Neural progenitor cell (in vitro differentiated cells): ENCODE measurements at regions not wholly inside any gene's neighbourhood (a gene's known extent, or its start where the extent isn't known, plus 50 kb on each side); places are given as distances from the start of the nearest gene placed in this dataset.

Experiments
- DNase-seq: peaks from one replicate; pipeline ENCODE4 v3.0.0-alpha.2; 2016; ENCODE audit warnings: low spot score
- H2AFZ ChIP-seq: fragments of 200-600 bp; sonication (generic); replicated peaks from 2 replicates; pipeline ENCODE4 v1.6.1; 2016; ENCODE audit warnings: antibody characterized with exemption
- H3F3A ChIP-seq: fragments of 200-600 bp; sonication (generic); 2 replicates; pipeline ENCODE4 v1.6.1; 2016; ENCODE audit warnings: antibody characterized with exemption, low read depth
- H3K27ac ChIP-seq: fragments of 200-600 bp; sonication (generic); 2 replicates; pipeline ENCODE4 v1.5.1; 2016; ENCODE audit warnings: mild to moderate bottlenecking
- H3K27me3 ChIP-seq: fragments of 200-600 bp; sonication (generic); 2 replicates; pipeline ENCODE4 v1.6.1; 2016; ENCODE audit warnings: mild to moderate bottlenecking, moderate library complexity
- H3K36me3 ChIP-seq: fragments of 200-600 bp; sonication (generic); 2 replicates; pipeline ENCODE4 v1.5.1; 2016
- H3K4me1 ChIP-seq: fragments of 200-600 bp; sonication (generic); 2 replicates; pipeline ENCODE4 v1.6.1; 2016; ENCODE audit warnings: mixed run types
- H3K4me2 ChIP-seq: fragments of 200-600 bp; sonication (generic); 2 replicates; pipeline ENCODE4 v1.6.1; 2016
- H3K4me3 ChIP-seq: fragments of 200-600 bp; sonication (generic); 2 replicates; pipeline ENCODE4 v1.5.1; 2016
- H3K79me2 ChIP-seq: fragments of 200-600 bp; sonication (generic); 2 replicates; pipeline ENCODE4 v1.6.1; 2016; ENCODE audit warnings: low read depth
- H3K9ac ChIP-seq: fragments of 200-600 bp; sonication (generic); 2 replicates; pipeline ENCODE4 v1.6.1; 2016
- H3K9me3 ChIP-seq: fragments of 200-600 bp; sonication (generic); 2 replicates; pipeline ENCODE4 v1.5.1; 2016; ENCODE audit warnings: low read depth
- H4K20me1 ChIP-seq: fragments of 200-600 bp; sonication (generic); 2 replicates; pipeline ENCODE4 v1.6.1; 2016; ENCODE audit warnings: low read depth
- H3K27ac Mint-ChIP-seq: 3 replicates; pipeline ENCODE4 v1.8.0; 2021; ENCODE audit warnings: mixed read lengths
- H3K27me3 Mint-ChIP-seq: 2 replicates; pipeline ENCODE4 v1.8.0; 2022; ENCODE audit warnings: low read depth, mild to moderate bottlenecking, inconsistent platforms, moderate library complexity, mixed read lengths; ENCODE audit not compliant: insufficient read depth
- H3K36me3 Mint-ChIP-seq: 3 replicates; pipeline ENCODE4 v1.8.0; 2021; ENCODE audit warnings: mixed read lengths
- H3K4me1 Mint-ChIP-seq: 3 replicates; pipeline ENCODE4 v1.8.0; 2021; ENCODE audit warnings: mixed read lengths
- H3K4me3 Mint-ChIP-seq: 3 replicates; pipeline ENCODE4 v1.8.0; 2021; ENCODE audit warnings: mild to moderate bottlenecking, moderate library complexity, mixed read lengths
- H3K9me3 Mint-ChIP-seq: 3 replicates; pipeline ENCODE4 v1.8.0; 2020; ENCODE audit warnings: mixed read lengths
- EZH2 ChIP-seq: fragments of 200-600 bp; sonication (generic); IDR thresholded peaks from 2 replicates; pipeline ENCODE4 v1.6.1; 2017; ENCODE audit warnings: antibody characterized with exemption, mild to moderate bottlenecking, moderate library complexity
- EZH2phosphoT487 ChIP-seq: fragments of 200-600 bp; sonication (generic); IDR thresholded peaks from 2 replicates; pipeline ENCODE4 v1.6.1; 2017; ENCODE audit warnings: antibody characterized with exemption
- TF ChIP-seq, protein P1 (sequence below): fragments of 200-600 bp; sonication (generic); IDR thresholded peaks from 2 replicates; pipeline ENCODE4 v1.5.1; 2017; ENCODE audit warnings: antibody characterized with exemption, mild to moderate bottlenecking

- Mint-ChIP-seq H3K4me3 (peak overlapping the region; percentile 64), H3K27me3 (peaks cover 7% of the 10 kb centered on the region), H3K9me3 (peaks cover 4% of the 10 kb centered on the region), H3K27ac (peak overlapping the region; percentile 89), H3K36me3 (no peaks in the 10 kb centered on the region), H3K4me1 (peaks cover 58% of the 10 kb centered on the region)
- H4K20me1 ChIP-seq = no peaks in the 10 kb centered on the region
- peaks cover 36% of the 10 kb centered on the region for H3K4me1 ChIP-seq
- H3K9ac ChIP-seq = no peak overlapping the region
- H3K9me3 ChIP-seq = no peaks in the 10 kb centered on the region
- H3K79me2 ChIP-seq = no peaks in the 10 kb centered on the region
- no peaks in the 10 kb centered on the region for H3K27me3 ChIP-seq
- peak overlapping the region; percentile 8 for H2AFZ ChIP-seq
- DNase-seq = peak; percentile 85
- TF ChIP-seq EZH2phosphoT487 = no peak
- TF ChIP-seq, protein P1, sequence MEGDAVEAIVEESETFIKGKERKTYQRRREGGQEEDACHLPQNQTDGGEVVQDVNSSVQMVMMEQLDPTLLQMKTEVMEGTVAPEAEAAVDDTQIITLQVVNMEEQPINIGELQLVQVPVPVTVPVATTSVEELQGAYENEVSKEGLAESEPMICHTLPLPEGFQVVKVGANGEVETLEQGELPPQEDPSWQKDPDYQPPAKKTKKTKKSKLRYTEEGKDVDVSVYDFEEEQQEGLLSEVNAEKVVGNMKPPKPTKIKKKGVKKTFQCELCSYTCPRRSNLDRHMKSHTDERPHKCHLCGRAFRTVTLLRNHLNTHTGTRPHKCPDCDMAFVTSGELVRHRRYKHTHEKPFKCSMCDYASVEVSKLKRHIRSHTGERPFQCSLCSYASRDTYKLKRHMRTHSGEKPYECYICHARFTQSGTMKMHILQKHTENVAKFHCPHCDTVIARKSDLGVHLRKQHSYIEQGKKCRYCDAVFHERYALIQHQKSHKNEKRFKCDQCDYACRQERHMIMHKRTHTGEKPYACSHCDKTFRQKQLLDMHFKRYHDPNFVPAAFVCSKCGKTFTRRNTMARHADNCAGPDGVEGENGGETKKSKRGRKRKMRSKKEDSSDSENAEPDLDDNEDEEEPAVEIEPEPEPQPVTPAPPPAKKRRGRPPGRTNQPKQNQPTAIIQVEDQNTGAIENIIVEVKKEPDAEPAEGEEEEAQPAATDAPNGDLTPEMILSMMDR = peak; percentile 35
- no peaks in the 10 kb centered on the region for H3K36me3 ChIP-seq
- peaks cover 34% of the 10 kb centered on the region for H3F3A ChIP-seq
- H3K4me2 ChIP-seq = peak overlapping the region; percentile 58
- peak overlapping the region; percentile 20 for H3K4me3 ChIP-seq
- no peak overlapping the region for H3K27ac ChIP-seq
These were observed 406.0 kb downstream of the SEC14L1 start for GRCh38 chr17:77546772-77547241.

- TF ChIP-seq EZH2phosphoT487 (no peak), EZH2 (no peak)
- TF ChIP-seq, protein P1 = no peak
- H3F3A ChIP-seq = peaks cover 17% of the 10 kb centered on the region
- DNase-seq = no peak
- H2AFZ ChIP-seq = no peak overlapping the region
- Mint-ChIP-seq H3K27me3 (peaks cover 9% of the 10 kb centered on the region), H3K9me3 (peaks cover 4% of the 10 kb centered on the region), H3K4me3 (no peak overlapping the region), H3K27ac (peak overlapping the region; percentile 63), H3K36me3 (no peaks in the 10 kb centered on the region), H3K4me1 (peaks cover 37% of the 10 kb centered on the region)
- H4K20me1 ChIP-seq = no peaks in the 10 kb centered on the region
- no peak overlapping the region for H3K27ac ChIP-seq
- H3K4me2 ChIP-seq = no peak overlapping the region
- no peak overlapping the region for H3K9ac ChIP-seq
- peaks cover 18% of the 10 kb centered on the region for H3K4me1 ChIP-seq
- H3K79me2 ChIP-seq = no peaks in the 10 kb centered on the region
- H3K9me3 ChIP-seq = no peaks in the 10 kb centered on the region
- no peaks in the 10 kb centered on the region for H3K27me3 ChIP-seq
- no peak overlapping the region for H3K4me3 ChIP-seq
- no peaks in the 10 kb centered on the region for H3K36me3 ChIP-seq
These were observed 408.2 kb downstream of the SEC14L1 start for GRCh38 chr17:77548967-77549366.

DNA sequence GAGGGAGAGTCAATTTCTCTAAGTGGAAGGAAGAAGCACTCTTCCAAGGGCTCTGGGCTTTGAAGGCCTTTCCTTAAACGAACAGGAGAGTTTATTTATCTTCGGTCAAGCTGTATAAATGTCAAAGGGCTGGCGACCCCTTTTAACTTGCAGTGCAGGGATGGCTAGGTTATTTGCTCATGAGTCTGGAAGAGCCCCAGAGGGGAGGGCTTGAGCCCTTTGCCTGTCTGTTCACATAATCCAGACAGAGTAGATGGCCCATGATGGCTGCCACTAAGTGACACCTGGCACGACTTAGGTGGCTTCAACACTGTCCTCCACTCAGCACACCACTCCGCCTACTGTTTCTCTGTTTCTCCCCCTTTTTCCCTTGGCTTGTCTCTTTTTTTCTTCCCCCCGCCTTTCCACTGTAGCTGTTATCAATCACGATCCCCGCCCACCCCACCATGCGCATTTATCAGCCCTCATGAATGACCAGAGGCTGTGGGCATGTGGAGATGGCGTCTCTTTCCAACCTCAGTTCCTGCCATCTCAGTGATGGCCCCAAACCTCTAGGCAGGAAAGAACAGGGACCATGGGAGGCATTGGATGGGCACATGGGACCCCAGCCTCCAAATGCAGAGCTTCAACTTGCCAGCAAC, 408.7 kb upstream of the TNRC6C start:
- Histone ChIP-seq H3K27me3 (no peaks in the 10 kb centered on the region), H3F3A (peaks cover 14% of the 10 kb centered on the region), H3K9me3 (no peaks in the 10 kb centered on the region), H3K4me2 (no peak overlapping the region), H3K4me3 (no peak overlapping the region), H4K20me1 (no peaks in the 10 kb centered on the region), H3K79me2 (no peaks in the 10 kb centered on the region), H3K9ac (no peak overlapping the region), H3K27ac (no peak overlapping the region), H2AFZ (no peak overlapping the region), H3K4me1 (peaks cover 17% of the 10 kb centered on the region), H3K36me3 (no peaks in the 10 kb centered on the region)
- DNase-seq = no peak
- no peak overlapping the region for H3K4me3 Mint-ChIP-seq
- peaks cover 4% of the 10 kb centered on the region for H3K9me3 Mint-ChIP-seq
- H3K4me1 Mint-ChIP-seq = peaks cover 29% of the 10 kb centered on the region
- H3K27me3 Mint-ChIP-seq = peaks cover 9% of the 10 kb centered on the region
- no peak for TF ChIP-seq EZH2phosphoT487
- TF ChIP-seq EZH2 = no peak
- TF ChIP-seq, protein P1 = no peak
- H3K27ac Mint-ChIP-seq = peak overlapping the region; percentile 63
- H3K36me3 Mint-ChIP-seq = no peaks in the 10 kb centered on the region
